Smooth muscle cell (in vitro differentiated cells): ENCODE measurements at regions not wholly inside any gene's neighbourhood (a gene's known extent, or its start where the extent isn't known, plus 50 kb on each side); places are given as distances from the start of the nearest gene placed in this dataset.

ENCODE experiments used
- DNase-seq: peaks from one replicate; lab custom pipeline; 2025; ENCODE audit not compliant: unreplicated experiment; lab: John Stamatoyannopoulos, UW
- H2AFZ ChIP-seq: fragments of 200-600 bp; sonication (generic); 2 replicates; pipeline ENCODE4 v1.6.0; 2016; ENCODE audit warnings: antibody characterized with exemption, low read depth, mild to moderate bottlenecking
- H3F3A ChIP-seq: fragments of 200-600 bp; sonication (generic); 2 replicates; pipeline ENCODE4 v1.6.0; 2017; ENCODE audit warnings: antibody characterized with exemption, low read depth
- H3K27ac ChIP-seq: fragments of 200-600 bp; sonication (generic); 2 replicates; pipeline ENCODE4 v1.5.1; 2016; ENCODE audit warnings: low read depth, mild to moderate bottlenecking
- H3K27me3 ChIP-seq: fragments of 200-600 bp; sonication (generic); 2 replicates; pipeline ENCODE4 v1.6.1; 2016; ENCODE audit warnings: low read depth, mild to moderate bottlenecking
- H3K36me3 ChIP-seq: fragments of 200-600 bp; sonication (generic); 2 replicates; pipeline ENCODE4 v1.5.1; 2016; ENCODE audit warnings: low read depth
- H3K4me1 ChIP-seq: fragments of 200-600 bp; sonication (generic); 2 replicates; pipeline ENCODE4 v1.5.1; 2016; ENCODE audit warnings: low read depth
- H3K4me2 ChIP-seq: fragments of 200-600 bp; sonication (generic); 2 replicates; pipeline ENCODE4 v1.6.0; 2016; ENCODE audit warnings: mild to moderate bottlenecking
- H3K4me3 ChIP-seq: fragments of 200-600 bp; sonication (generic); 2 replicates; pipeline ENCODE4 v1.5.1; 2016; ENCODE audit warnings: mild to moderate bottlenecking
- H3K79me2 ChIP-seq: fragments of 200-600 bp; sonication (generic); 2 replicates; pipeline ENCODE4 v1.6.0; 2016; ENCODE audit warnings: low read depth, mild to moderate bottlenecking
- H3K9ac ChIP-seq: fragments of 200-600 bp; sonication (generic); 2 replicates; pipeline ENCODE4 v1.6.0; 2016; ENCODE audit warnings: low read depth
- H3K9me3 ChIP-seq: fragments of 200-600 bp; sonication (generic); replicated peaks from 2 replicates; pipeline ENCODE4 v1.5.1; 2016; ENCODE audit warnings: low read depth
- H4K20me1 ChIP-seq: fragments of 200-600 bp; sonication (generic); 2 replicates; pipeline ENCODE4 v1.6.0; 2016; ENCODE audit warnings: low read depth
- CTCF ChIP-seq: fragments of 200-600 bp; sonication (generic); IDR thresholded peaks from 2 replicates; pipeline ENCODE4 v1.5.1; 2017; ENCODE audit warnings: borderline replicate concordance, mild to moderate bottlenecking, antibody characterized with exemption; ENCODE audit not compliant: insufficient read depth, poor library complexity, severe bottlenecking
- WGBS: methylation state at CpG from one replicate; pipeline ENCODE4 v1.1.7; 2016; ENCODE audit warnings: low lambda C conversion rate; 5-methylcytosine and 5-hydroxymethylcytosine counted together

DNA sequence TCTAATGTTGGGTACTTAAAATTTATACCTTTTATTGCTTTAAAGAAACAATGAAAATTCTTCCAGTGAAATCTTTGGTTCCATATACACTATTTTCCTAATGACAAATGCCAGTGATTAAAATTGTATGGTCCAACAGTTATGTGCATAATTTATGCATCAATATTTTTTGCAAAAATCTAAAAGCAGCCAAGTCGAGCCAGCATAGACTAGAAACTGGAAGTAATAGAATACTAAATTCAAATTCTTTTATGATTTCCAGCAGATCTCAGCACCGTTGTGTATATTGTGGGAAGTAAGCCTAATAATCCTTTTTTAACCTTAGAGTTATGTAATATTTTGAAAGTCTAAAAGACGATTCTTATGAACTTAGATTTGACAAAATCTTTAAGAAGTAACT lies 652.0 kb upstream of the GOLIM4 start:
- no peak for DNase-seq
- no peak overlapping the region for H3K4me3 ChIP-seq
- no peaks in the 10 kb centered on the region for H3F3A ChIP-seq
- no peak overlapping the region for H3K9ac ChIP-seq
- H3K79me2 ChIP-seq = no peaks in the 10 kb centered on the region
- H3K27ac ChIP-seq = no peak overlapping the region
- no peak for TF ChIP-seq CTCF
- WGBS = 83% methylated on average over 3 of the region's 3 CpGs
- H2AFZ ChIP-seq = no peak overlapping the region
- no peaks in the 10 kb centered on the region for H3K36me3 ChIP-seq
- H3K4me2 ChIP-seq = no peak overlapping the region
- H3K4me1 ChIP-seq = no peaks in the 10 kb centered on the region
- H3K9me3 ChIP-seq = no peaks in the 10 kb centered on the region
- H4K20me1 ChIP-seq = no peaks in the 10 kb centered on the region
- no peaks in the 10 kb centered on the region for H3K27me3 ChIP-seq

DNA sequence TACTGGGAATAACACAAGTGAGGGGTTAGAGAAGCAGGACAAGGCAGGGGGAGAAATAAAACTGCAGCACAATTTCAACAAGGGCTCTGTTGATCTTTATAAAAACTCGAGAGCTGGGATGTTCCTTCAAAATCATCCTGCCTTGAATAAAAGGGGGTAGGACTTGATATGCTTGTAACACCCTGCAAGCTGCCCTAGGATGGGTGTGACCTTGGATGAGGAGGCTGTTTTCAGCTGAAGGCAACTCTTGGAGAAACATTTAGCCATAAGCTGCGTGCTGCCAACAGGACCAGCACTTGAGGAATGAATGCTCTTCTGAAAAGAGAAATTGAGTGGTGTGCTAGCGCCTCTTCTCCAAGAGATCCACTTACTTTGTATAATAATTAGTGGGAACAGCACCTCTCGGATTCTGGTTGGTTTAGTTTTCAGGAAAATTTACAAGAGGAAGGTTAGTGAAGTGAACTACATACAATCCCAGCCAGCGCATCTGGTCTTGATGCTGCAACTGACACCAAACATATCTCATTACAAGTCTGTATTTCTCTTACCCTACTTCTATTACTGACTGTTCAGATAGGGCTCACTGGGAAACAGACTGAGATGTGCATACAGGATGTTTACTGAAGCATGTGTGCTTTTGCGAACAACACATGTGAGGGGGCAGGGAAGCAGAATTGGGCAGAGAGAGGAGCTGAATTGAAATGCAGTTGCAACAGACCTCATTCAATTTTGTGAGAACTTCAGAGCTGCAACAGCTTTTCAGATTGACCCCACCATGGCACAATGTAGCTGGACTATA lies 643.0 kb upstream of the GOLIM4 start:
- Histone ChIP-seq H3K9me3 (peaks cover 6% of the 10 kb centered on the region), H2AFZ (no peak overlapping the region), H3K27ac (no peak overlapping the region), H3K4me1 (no peaks in the 10 kb centered on the region), H3K79me2 (no peaks in the 10 kb centered on the region), H3K27me3 (no peaks in the 10 kb centered on the region), H3K36me3 (no peaks in the 10 kb centered on the region), H3K9ac (no peak overlapping the region), H3F3A (no peaks in the 10 kb centered on the region), H3K4me3 (no peak overlapping the region), H4K20me1 (no peaks in the 10 kb centered on the region), H3K4me2 (no peak overlapping the region)
- no peak for DNase-seq
- WGBS = 90% methylated on average over 6 of the region's 6 CpGs
- no peak for TF ChIP-seq CTCF

DNA sequence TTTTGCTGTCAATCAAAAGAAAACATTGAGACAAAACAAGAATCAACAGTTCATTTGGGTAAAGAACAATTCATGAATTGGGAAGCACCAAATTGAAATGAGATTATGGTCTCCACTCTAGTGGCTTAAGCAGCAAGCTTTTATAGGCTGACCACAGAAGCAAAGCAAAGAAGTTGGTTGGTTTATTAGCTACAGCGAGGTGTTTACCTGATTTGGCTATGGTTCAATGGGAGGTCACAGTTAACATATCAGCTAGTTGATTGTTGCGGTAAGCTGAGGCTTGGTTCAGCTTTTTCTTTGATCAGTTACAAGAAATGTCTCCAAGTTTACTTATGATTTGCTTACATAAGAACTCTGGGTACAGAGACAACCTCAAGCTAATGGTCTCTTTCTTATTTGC lies 640.5 kb upstream of the GOLIM4 start:
- H3K79me2 ChIP-seq = no peaks in the 10 kb centered on the region
- no peak overlapping the region for H3K9ac ChIP-seq
- DNase-seq = no peak
- no peaks in the 10 kb centered on the region for H3K36me3 ChIP-seq
- no peaks in the 10 kb centered on the region for H4K20me1 ChIP-seq
- H3K27me3 ChIP-seq = no peaks in the 10 kb centered on the region
- TF ChIP-seq CTCF = no peak
- H3K9me3 ChIP-seq = peaks cover 6% of the 10 kb centered on the region
- no peak overlapping the region for H3K27ac ChIP-seq
- WGBS = 88% methylated on average over 2 of the region's 2 CpGs
- H3K4me2 ChIP-seq = no peak overlapping the region
- H2AFZ ChIP-seq = no peak overlapping the region
- no peak overlapping the region for H3K4me3 ChIP-seq
- no peaks in the 10 kb centered on the region for H3K4me1 ChIP-seq
- no peaks in the 10 kb centered on the region for H3F3A ChIP-seq

DNA sequence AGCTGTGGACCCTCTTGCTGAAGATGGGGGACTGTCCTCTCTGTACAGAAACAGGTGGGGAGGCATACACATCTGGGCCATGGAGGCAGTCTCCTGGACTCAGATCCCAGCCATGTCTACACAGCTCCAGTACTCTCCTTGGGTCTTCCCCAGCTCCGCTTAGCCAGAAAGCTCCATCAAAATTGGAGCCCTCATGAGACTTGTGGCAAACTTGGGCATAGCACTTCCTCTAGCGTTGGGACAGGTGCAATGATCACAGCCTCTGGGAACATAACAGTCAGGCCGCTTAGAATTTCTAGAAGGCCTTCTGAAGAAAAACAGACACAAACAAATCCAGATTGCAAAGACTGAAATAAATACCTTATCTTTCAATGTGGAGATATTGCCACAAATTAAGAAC lies 634.3 kb upstream of the GOLIM4 start:
- no peak for TF ChIP-seq CTCF
- Histone ChIP-seq H3K4me1 (no peaks in the 10 kb centered on the region), H3K79me2 (no peaks in the 10 kb centered on the region), H3K4me2 (no peak overlapping the region), H3K27ac (no peak overlapping the region), H3K36me3 (no peaks in the 10 kb centered on the region), H3K4me3 (no peak overlapping the region), H3K9me3 (peaks cover 6% of the 10 kb centered on the region), H3K27me3 (no peaks in the 10 kb centered on the region), H4K20me1 (no peaks in the 10 kb centered on the region), H3F3A (no peaks in the 10 kb centered on the region), H2AFZ (no peak overlapping the region), H3K9ac (no peak overlapping the region)
- 83% methylated on average over 3 of the region's 3 CpGs for WGBS
- DNase-seq = no peak
